ENCODE measurements at regions not wholly inside any gene's neighbourhood (a gene's known extent, or its start where the extent isn't known, plus 50 kb on each side); places are given as distances from the start of the nearest gene placed in this dataset.

- TF ChIP-seq, protein P1, sequence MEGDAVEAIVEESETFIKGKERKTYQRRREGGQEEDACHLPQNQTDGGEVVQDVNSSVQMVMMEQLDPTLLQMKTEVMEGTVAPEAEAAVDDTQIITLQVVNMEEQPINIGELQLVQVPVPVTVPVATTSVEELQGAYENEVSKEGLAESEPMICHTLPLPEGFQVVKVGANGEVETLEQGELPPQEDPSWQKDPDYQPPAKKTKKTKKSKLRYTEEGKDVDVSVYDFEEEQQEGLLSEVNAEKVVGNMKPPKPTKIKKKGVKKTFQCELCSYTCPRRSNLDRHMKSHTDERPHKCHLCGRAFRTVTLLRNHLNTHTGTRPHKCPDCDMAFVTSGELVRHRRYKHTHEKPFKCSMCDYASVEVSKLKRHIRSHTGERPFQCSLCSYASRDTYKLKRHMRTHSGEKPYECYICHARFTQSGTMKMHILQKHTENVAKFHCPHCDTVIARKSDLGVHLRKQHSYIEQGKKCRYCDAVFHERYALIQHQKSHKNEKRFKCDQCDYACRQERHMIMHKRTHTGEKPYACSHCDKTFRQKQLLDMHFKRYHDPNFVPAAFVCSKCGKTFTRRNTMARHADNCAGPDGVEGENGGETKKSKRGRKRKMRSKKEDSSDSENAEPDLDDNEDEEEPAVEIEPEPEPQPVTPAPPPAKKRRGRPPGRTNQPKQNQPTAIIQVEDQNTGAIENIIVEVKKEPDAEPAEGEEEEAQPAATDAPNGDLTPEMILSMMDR (IDR thresholded peaks at IDR 0.05), result no peak
- TF ChIP-seq POLR2AphosphoS5 (IDR thresholded peaks at IDR 0.05), result no peak
These were observed 142.0 kb upstream of the TEX13D start for GRCh38 chrX:124190440-124190839.
